Pons (tissue), 1 donor: ENCODE measurements at regions not wholly inside any gene's neighbourhood (a gene's known extent, or its start where the extent isn't known, plus 50 kb on each side); places are given as distances from the start of the nearest gene placed in this dataset.

ENCODE experiments used
- DNase-seq: peaks from one replicate; pipeline ENCODE4 v3.0.0-alpha.2; 2016; ENCODE audit warnings: low spot score

DNA sequence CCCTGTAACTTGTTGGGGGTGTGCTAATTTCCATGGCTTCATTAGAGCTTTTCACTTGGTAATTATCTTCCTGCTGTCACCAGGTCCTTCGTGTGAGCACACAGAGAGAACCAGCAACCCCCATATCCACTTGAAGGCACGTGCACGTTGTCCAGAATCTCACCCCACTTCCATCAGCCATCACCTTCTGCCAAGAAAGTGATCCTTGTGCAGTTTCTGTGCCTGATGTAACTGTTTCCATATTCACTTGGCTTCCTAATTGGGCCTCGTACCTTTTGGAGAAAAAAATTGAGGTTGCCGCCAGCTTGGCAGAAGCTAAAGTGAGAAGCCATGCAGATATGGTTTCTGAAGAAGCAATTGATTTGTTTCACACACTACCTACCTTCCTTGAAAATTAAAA is 153.7 kb upstream of the TSHZ2 start:
- DNase-seq: no peak

DNA sequence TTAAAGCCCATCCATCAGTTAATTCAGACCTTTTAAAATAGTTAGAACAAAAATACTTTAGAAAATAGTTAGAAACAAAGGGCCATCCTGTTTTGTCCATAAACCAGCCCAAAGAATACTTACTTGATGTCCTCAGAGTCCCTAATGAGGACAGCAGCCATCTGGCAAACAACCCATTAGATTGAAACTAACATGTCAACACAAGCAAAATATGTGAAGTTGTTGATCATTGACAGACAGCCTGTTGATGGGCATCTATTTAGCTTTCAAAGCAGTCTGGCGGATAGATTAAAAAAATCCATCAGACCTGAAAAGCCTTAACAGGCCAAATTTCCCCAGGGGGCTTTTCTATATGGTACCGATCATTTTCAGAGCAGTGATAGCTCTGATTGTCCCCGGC is 154.2 kb upstream of the TSHZ2 start:
- DNase-seq: no peak

DNA sequence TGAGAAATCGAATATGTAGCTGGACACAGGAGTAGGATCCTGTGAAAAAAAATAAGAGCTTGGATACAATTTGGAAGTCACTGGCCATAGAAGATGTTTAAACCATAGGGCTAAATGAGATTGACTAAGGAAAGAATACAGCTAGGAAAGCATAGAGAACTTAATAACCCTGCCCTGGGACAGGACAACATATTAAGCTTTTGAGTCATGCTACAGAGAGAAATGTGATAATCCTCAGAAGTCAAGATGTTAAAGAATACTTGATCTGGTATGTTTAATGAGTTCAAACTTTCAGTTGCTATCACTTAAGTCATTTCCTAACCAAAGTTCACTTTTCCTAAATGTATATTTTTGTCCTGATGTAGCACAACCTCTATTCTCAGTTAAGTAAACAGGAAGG is 154.6 kb upstream of the TSHZ2 start:
- no peak for DNase-seq

DNA sequence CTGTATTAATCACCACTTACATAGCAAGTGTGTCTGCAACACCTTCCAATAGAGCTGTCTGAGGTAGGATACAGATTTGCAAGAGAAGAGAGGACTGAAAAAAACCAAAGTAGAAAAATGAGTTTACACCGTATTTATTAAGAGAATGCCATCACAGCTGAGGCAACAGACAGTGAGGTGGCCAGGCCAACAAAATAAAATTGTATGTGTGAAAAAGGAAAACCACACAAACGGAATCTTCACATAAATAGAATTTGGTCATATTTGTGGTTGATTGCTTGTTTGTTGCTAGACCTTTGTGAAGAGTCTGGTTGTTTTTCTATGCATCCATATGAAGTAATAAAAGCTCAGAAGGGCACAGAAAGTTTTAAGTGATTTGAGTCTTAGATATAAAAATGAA is 157.8 kb upstream of the TSHZ2 start:
- no peak for DNase-seq

DNA sequence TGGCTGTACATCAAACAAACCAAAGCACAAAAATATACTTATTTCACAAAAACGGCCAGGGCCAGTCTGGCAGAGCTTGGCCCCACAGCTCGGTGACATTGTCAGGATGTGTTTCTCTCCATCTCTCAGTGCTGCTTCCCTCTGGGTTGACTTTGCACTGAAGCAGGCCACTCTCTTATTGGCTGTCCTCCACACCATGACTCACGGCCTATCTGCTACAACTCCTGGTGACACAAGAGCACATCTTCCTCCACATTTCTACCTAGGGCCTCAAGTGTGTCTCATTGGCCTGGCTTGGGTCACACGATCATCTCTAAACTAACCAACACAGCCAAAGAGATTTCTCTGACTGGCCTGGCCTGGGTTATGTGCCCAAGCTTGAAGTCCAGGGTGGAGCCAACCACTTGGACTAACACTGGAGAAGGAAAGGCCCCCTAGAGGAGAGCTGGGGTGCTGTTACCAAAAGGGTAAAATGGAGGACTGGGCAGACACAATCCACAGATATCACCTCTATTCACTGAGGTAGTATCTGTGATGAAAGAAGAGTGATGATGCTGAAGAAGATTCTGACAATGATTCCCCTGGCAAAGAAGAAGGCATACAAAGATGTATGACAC is 159.8 kb upstream of the TSHZ2 start:
- DNase-seq: peak; percentile 7

DNA sequence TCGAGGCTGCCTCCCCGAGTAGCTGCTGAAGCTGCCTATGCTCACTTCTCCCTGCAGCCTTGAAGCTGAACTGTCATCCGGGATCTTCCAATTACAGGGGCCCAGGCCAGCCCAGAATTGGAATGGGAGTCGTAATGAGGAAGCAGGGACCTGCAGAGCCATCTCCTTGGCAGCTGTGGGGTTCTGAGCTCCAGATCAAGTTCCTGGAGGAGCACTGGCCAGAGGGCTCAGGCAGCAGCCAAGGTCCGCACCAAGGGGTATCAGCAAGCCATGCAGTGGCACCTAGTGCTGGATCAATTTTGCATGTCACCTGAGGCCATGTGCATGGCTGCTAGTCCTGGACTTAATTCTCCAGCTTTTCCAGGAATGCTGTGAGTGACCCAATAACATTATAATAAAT is 163.2 kb upstream of the TSHZ2 start:
- no peak for DNase-seq

DNA sequence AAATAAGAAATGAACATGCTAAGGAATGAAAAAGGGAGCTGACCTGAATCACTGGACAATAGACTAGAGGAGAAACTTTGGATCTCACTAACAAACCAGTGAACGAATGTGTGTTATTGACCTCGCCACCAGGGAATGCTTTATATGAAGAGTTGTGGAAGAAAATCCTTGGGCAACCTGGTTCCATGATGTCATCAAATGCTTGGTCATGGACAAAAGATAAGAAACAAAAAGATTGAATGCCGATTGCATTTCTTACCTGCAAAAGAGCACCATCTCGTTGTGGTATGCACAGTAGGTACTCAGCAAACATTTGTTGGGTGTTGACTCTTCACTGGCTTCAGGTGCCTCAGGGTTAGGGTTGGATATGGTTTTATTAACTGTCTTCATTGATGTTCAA is 165.2 kb upstream of the TSHZ2 start:
- DNase-seq: no peak

DNA sequence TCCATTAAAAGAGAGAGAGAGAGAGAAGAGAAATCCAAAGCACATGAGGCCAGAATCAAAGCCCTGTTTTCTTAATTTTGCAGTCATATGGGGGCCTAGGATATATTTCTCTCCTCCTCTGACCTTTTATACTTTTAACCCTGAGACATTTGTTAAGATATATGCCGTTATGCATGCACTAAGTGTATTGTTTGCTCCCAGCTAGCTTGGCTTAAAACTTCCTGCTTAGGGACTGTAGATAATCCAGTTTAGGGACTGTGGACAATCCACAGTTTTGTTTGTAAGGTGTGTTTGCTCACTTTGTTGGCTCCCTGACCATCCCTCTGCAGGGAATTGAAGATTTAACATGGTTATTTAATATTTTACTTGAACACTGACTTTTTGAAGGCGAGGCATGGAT is 166.3 kb upstream of the TSHZ2 start:
- DNase-seq: no peak

DNA sequence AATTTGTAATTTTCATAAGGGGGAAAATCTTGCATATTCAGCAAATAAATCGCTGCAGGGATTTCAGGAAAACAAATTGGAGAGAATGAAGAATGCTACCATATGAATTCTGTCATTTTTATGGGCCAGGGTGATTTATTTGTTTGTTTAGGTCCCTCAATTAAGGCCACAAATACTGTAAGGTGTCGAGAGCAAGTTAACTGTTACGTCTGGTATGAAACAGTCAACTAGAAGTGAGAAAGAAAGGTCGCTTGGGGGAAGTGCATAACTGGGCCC is 166.9 kb upstream of the TSHZ2 start:
- no peak for DNase-seq

DNA sequence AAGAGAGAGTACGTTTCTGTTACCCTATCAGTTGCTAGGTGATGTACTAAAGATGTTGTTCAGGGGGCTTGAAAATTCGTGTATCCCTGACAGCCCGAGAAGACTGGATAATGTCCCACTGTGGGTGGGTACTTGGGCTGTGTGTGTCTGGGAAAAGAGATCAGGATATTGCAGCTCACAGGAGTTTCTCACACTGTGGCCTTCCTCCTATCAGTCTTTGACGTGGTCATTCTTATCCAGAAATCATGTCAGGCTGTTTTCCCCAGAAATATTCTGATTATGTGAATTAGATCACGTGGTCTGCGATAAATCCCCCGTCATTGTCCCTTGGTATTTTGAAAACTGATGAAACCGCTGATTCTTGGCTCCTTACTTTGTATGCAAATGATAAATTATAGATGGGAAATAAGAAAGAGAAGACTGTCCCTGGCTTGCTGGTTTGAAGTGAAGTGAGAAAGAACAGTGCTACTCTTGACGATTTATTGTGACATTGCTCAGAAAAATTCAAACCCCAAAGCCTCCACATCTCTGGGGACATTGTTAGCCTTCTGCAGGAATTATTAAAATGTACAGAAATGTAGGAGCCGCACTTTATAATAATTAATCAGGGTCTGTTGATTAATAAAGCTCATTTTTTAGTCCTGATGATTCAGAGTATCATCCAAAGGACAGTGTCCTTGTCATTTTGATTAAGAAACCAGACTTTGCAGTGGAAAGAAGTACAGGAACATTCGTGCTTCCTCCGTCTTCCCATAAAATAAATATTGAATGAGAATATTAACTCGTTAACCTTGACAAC is 167.5 kb upstream of the TSHZ2 start:
- DNase-seq: no peak

DNA sequence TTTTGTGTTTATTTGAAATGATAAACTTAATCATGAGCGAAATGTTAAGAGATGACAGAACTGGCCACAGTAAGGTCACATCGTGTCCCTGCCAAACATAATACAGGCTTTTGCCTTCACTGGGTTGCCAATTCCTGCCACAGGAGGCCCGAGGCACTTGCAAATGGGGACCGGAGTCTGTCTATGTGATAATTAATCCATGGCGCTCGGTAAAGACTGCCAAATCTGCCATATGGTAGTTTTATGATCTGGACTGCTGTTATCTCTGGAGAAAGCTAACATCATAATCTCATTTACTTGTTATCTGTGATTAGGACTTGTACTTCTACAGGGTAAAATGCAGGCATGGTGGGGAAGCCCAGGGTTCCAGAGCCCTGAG is 170.5 kb upstream of the TSHZ2 start:
- no peak for DNase-seq

DNA sequence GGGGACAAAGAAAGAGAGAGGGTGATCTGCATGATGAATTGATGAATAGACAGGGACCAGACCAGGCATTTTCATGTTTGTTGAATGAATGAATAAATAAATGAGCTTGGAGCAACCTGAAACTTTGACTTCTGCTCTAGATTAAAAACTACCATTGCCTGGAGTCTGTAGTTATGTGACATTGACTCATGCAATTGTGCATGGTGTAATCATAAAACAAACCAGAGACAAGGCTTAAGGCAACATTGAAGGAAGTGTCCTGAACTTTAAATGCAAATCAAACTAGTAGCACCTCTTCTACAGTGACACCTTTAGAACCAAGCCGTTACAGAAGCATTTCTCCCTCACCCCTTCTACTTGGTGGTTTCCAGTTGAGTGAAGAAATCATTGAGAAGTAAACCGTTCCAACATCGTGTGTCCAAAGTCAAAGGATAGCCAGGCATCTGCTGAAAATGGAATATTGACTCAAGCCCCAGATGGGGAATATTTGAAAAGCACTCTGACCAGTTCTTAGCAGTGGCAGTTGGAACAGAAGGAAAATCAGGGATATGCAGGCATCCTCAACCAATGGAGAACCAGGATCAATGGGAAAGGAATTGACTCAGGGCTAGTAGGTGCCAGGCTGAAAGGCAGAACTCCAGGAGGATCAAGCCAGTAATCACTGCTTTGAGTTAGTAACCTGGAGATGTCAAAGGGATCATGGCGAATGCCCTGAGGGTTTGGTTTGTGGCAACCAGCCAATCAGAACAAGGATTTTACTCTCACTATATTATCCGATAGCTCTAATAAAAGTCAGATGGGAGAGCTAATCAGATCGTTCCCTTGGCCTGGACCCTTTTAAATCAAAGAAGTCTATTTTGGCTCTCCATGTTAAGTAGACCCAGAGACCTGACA is 171.2 kb upstream of the TSHZ2 start:
- DNase-seq: no peak

DNA sequence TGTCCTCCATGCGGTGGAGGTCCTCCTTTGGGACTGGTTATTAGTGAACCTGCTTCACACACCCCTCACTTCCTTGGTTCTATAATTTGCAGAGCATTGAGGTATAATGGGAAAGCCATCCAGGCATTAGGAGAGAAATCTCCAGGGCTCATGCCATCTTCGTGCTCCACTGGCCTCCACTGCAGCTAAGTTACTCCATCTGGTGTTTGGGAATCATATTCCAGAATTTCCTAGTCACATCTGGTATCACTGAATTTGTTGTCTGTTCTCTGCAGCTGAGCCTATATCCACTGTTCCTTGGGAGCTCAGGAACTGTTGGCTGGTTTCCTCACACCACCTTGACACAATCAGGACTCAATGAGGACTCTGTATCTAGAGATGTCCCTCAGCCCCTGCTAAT is 173.0 kb upstream of the TSHZ2 start:
- DNase-seq: no peak

DNA sequence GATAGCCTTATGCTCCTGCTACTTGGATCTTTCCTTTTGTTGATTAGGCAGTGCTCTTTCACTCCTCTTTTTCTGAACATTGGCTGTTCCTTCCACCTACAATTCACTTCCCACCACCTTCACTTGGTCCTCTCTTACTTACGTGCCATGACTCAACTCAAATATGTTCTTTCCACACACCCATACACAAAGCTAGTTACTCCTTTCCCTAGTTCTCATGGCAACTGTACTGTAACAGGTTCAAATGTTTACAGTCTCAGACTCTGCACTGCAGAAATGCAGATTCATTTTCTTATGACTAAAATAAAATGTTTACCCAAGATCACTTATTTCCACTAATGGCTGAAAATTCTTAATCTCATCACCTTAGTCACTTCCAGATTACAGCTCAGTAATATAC is 174.0 kb upstream of the TSHZ2 start:
- no peak for DNase-seq

DNA sequence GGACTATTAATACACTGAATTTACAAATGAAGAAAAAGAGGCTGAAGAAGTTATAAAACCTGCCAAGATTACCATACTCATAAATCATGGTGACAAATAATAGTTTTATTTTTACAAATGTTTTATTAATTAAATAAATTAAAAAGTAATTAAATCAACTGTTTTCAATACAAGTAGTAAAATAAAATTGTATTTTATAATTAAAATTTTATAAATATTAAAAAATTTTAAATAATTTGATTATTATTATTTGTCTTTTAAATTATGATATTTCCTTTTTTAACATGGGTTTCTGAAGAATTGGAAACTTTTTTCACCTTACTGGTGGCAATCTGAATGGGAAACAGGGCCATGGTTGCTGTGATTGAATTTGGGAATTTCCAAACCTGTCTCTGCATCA is 177.3 kb upstream of the TSHZ2 start:
- DNase-seq: no peak

DNA sequence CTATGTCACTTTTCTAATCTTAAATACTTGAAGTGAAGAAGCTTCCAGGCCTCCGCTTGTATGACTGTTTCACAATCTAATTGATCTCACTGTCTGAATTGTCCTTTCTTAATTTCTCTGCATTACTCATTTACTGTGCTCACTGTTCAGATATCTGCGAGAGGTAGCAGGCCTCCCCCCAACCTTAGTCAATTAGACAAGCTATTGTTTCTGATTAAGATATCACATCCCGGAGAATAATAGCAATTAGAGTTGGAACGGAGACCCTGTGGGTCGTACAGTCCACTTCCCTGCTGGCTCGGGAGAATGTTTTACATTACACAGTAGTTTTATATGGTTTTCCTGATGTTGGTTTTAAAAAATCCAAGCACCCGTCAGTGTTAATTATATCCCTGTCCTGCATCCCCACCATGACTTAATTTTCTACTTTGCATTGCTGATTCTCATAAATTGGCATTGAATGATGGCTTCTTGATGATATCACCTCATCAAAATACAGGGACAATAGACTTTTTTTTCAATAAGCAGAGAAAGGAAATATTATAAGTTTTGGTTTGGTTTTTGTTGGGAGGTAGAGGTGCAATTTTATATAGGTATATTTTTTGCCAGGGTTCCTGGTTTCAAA is 178.7 kb upstream of the TSHZ2 start:
- DNase-seq: no peak

DNA sequence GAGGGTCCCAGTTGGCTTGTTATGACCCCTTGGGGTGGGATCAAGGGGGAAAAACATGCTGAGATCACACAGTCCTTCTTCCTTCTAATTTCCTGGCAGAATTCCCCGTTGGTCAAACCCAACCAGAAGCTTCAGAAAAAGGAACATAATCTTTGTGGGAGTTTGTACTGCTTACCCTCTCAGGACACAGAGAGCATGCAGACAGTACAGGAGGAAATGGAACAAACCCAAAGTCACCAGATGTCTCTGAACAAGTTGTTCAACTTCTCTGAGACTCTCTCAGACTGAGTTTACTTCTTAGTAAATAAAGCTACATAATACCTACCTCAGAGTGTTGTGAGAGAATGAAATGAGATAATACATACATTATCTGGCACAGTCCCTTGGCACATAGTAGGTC is 181.1 kb upstream of the TSHZ2 start:
- peak; percentile 24 for DNase-seq

DNA sequence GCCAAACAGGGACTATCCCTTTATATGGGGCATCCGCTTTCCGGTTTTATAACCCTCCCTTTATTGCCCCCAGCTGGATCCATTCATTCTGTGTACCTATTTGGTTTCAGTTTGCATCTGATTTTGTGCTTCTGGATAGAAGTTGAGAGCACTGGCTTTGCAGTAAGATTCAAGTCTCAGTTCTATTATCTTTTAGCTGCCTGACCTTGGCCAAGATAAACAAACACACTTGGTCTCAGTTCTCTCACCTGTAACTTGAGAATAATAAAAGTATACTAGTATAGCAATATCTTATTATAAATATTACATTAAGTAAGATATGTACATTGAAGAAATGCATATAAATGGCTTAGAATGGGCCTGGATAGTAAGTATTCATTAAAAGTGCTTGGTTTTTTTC is 182.4 kb upstream of the TSHZ2 start:
- no peak for DNase-seq

DNA sequence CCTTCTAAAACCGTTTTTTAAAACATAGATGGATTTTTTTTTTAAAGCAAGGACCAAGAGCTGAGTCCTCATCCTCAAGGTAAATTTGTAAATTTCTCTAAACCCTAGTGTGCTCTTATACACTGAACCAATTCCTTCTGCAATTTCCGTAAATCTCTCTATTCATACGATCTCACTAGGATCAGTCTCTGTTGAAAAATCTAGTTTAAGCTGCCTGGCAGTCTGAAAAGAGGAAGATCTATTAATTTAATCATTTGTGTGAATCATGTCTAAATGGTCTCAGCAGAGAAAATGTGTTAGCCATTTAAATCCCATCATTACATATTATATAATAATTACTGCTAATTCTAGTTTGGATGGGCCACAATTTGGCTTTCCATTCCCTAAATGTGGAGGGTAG is 184.2 kb upstream of the TSHZ2 start:
- DNase-seq: no peak

DNA sequence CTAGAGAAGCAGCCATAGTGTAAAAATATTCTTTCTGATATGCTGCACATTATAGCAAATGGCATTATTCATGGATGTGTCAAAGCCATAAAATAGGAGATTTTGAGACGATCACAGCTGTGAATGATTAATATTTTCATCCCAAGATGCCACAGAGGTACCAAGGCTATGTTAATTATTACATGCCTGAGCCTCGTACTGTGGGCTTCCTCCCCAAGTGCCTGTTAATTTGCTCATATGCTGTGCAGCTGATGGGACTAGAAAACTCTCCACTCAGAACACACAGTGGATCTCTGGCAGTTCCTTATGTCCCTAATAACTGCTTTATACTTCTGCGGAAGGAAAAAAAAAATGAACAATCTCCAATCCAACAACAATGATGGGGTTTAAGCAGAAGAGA is 184.9 kb upstream of the TSHZ2 start:
- DNase-seq: no peak

DNA sequence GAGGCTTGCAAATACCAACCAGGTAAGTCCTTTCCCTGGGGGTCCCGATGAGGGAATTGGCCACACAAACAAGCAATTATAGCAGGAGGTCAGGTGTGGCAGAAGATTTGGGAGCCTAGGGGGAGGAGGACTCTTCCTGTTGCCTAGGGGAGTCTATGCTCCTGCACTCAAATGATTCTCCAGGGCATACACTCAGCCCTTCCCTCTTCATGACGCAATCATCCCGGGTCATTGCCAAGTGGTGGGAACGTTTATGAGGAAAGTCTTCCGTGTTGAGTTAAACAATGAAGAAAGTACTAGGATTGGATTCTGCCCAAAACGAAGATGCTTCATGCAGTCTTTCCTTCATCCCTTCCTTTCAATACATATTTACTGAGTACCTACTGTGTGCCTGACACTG is 186.5 kb upstream of the TSHZ2 start:
- DNase-seq: no peak

DNA sequence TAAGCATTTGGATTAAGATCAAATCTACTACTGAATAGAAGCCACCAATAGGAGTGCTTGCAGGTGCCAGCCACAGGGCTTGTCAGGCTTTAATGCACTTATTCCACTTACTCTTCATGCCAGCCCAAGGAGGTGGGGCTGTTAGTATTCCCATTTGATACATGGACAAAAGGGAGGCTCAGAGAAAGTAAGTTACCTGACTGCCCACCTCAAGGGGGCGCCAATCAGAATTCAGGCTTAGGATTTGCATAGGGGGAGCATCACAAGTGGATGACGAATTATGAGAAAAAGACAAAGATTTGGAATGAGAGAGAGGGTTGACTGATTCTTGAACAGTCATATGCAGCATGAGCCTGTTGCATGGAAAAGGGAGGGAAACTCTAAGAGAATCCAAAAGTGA is 188.4 kb upstream of the TSHZ2 start:
- no peak for DNase-seq

DNA sequence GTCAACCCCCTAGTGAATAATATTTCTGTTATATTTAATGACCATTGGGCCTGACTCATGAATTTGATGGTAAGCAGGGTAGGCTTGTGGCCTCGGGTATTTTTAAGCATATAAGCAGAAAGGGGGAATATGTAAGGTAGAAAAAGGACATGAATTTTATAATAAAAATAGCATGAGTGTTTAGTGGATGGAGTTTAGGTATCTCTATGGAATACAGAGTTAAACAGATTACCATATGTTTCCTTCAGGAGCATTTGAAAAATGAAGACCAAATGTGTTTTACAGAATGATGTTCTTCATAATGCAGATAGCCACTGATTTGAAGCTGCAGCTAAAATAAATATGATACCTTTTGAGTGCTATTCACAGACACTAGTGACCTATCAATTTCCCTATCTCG is 191.7 kb upstream of the TSHZ2 start:
- no peak for DNase-seq
